ENCODE measurements at regions not wholly inside any gene's neighbourhood (a gene's known extent, or its start where the extent isn't known, plus 50 kb on each side); places are given as distances from the start of the nearest gene placed in this dataset.
A peak's percentile ranks its signal among the peaks of the same experiment; 100 is the strongest.

DNA sequence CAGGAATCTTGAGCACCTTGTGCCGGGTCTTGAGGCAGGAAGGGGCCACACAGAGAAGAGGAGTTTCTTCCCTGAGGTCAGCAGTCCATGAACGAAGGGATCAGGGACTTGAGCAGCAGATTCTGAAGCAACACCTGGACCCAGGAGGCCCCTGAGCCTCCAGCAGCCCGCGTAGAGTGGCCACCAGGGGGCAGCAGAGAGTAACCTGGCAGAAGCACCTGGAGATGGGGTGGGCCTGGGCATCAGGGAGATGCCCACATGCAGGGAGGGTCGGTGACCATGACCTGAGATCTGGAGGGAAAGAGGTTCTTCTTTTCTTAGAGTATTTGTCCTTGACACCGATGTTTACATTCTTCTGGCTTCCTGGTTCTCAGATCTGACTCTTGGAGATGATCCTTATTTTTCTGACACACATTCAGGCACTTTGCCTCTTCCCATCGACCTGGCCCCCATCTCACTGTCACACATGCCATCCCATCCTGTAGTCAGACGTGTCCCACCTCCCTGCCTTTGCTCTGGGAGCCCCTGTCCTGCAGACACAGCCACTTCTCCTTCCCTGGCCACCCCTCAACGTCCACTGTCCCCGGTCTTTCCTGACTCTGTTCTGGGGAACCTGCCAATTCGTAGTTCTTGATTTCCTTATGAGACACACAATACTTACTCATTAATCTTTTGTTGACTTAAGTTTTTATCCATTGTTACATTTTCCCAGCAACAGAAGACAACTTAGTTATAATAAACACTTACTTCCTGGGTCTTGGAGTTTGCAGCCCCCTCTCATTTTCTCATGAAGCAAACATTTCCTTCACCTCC is 66.5 kb downstream of the GGTLC2 start:
- H3K14ac ChIP-seq (ENCODE audit: low read length in 2 of 2), result no peak overlapping the region
- no peak overlapping the region for H4K8ac ChIP-seq (ENCODE audit: low read length)
- H3K79me1 ChIP-seq (replicated peaks; ENCODE audit: low read length, poor library complexity, severe bottlenecking), result no peaks in the 10 kb centered on the region
- H3K4me3 ChIP-seq (ENCODE audit: insufficient read depth in 1 of 2, low read depth in 1 of 2, low read length in 2 of 2), result no peak overlapping the region
- no peak overlapping the region for H2AFZ ChIP-seq (ENCODE audit: low read depth, low read length)
- H3K4me2 ChIP-seq (ENCODE audit: low read length, poor library complexity, severe bottlenecking), result no peak overlapping the region
- H3K9me3 ChIP-seq (ENCODE audit: control insufficient read depth, low read length), result no peaks in the 10 kb centered on the region
- H3K27ac ChIP-seq (ENCODE audit: low read length, poor library complexity, severe bottlenecking), result no peak overlapping the region
- no peak overlapping the region for H3K18ac ChIP-seq (ENCODE audit: low read depth in 1 of 2, low read length in 2 of 2)
- H2BK120ac ChIP-seq (ENCODE audit: low read depth, low read length), result no peak overlapping the region
- H2BK5ac ChIP-seq (ENCODE audit: low read depth, low read length, poor library complexity, severe bottlenecking), result no peak overlapping the region
- H3K4me1 ChIP-seq (ENCODE audit: control insufficient read depth, insufficient read depth, low read depth, low read length), result no peaks in the 10 kb centered on the region
- H3K4ac ChIP-seq (ENCODE audit: low read depth in 1 of 2, low read length in 2 of 2), result no peak overlapping the region
- WGBS, result 36% methylated on average over 11 of the region's 11 CpGs
- no peak overlapping the region for H3K23ac ChIP-seq (ENCODE audit: low read length in 2 of 2)
- H2BK15ac ChIP-seq (ENCODE audit: low read depth, poor library complexity, severe bottlenecking), result no peak overlapping the region
- H4K91ac ChIP-seq (ENCODE audit: low read length), result no peak overlapping the region
- H3K9ac ChIP-seq (ENCODE audit: low read length), result no peak overlapping the region
- no peaks in the 10 kb centered on the region for H3K36me3 ChIP-seq (ENCODE audit: control insufficient read depth in 1 of 2, insufficient read depth in 2 of 2, low read depth in 1 of 2, low read length in 2 of 2)
- H2AK5ac ChIP-seq (ENCODE audit: low read length, severe bottlenecking), result no peak overlapping the region
- DNase-seq, result peak; percentile 6
- peaks cover 5 to 32% of the 10 kb centered on the region in 2 experiments for H3K27me3 ChIP-seq (ENCODE audit: control insufficient read depth in 1 of 2, insufficient read depth in 1 of 2, low read length in 2 of 2)
- no peak overlapping the region for H2BK12ac ChIP-seq (ENCODE audit: low read length in 2 of 2)

- Histone ChIP-seq H2BK12ac (ENCODE audit: low read length in 2 of 2) (no peak overlapping the region), H2AK5ac (ENCODE audit: low read length, severe bottlenecking) (no peak overlapping the region), H2BK120ac (ENCODE audit: low read depth, low read length) (no peak overlapping the region), H2BK15ac (ENCODE audit: low read depth, poor library complexity, severe bottlenecking) (no peak overlapping the region), H3K23ac (ENCODE audit: low read length in 2 of 2) (no peak overlapping the region), H3K18ac (ENCODE audit: low read depth in 1 of 2, low read length in 2 of 2) (no peak overlapping the region), H4K8ac (ENCODE audit: low read length) (no peak overlapping the region), H3K14ac (ENCODE audit: low read length in 2 of 2) (no peak overlapping the region), H3K4me2 (ENCODE audit: low read length, poor library complexity, severe bottlenecking) (no peak overlapping the region), H2BK5ac (ENCODE audit: low read depth, low read length, poor library complexity, severe bottlenecking) (no peak overlapping the region), H3K4me3 (ENCODE audit: insufficient read depth in 1 of 2, low read depth in 1 of 2, low read length in 2 of 2) (no peak overlapping the region), H3K9me3 (ENCODE audit: control insufficient read depth, low read length) (no peaks in the 10 kb centered on the region), H4K91ac (ENCODE audit: low read length) (no peak overlapping the region), H3K36me3 (ENCODE audit: control insufficient read depth in 1 of 2, insufficient read depth in 2 of 2, low read depth in 1 of 2, low read length in 2 of 2) (no peaks in the 10 kb centered on the region), H3K9ac (ENCODE audit: low read length) (no peak overlapping the region), H3K4ac (ENCODE audit: low read depth in 1 of 2, low read length in 2 of 2) (no peak overlapping the region), H3K27me3 (ENCODE audit: control insufficient read depth in 1 of 2, insufficient read depth in 1 of 2, low read length in 2 of 2) (peaks cover 5 to 34% of the 10 kb centered on the region in 2 experiments), H3K79me1 (replicated peaks; ENCODE audit: low read length, poor library complexity, severe bottlenecking) (no peaks in the 10 kb centered on the region), H2AFZ (ENCODE audit: low read depth, low read length) (no peak overlapping the region), H3K4me1 (ENCODE audit: control insufficient read depth, insufficient read depth, low read depth, low read length) (no peaks in the 10 kb centered on the region), H3K27ac (ENCODE audit: low read length, poor library complexity, severe bottlenecking) (no peak overlapping the region)
- DNase-seq, result no peak
- 83% methylated on average over 4 of the region's 5 CpGs for WGBS
Measured at GRCh38 chr22:22711532-22711913, 67.1 kb downstream of the GGTLC2 start.

GRCh38 chr22:22712092-22712658 is 67.8 kb downstream of the GGTLC2 start:
- WGBS, result 50% methylated on average over 6 of the region's 6 CpGs
- DNase-seq, result no peak
- H2BK15ac ChIP-seq (ENCODE audit: low read depth, poor library complexity, severe bottlenecking), result no peak overlapping the region
- H2AFZ ChIP-seq (ENCODE audit: low read depth, low read length), result no peak overlapping the region
- no peak overlapping the region for H4K8ac ChIP-seq (ENCODE audit: low read length)
- no peak overlapping the region for H2BK120ac ChIP-seq (ENCODE audit: low read depth, low read length)
- no peaks in the 10 kb centered on the region for H3K4me1 ChIP-seq (ENCODE audit: control insufficient read depth, insufficient read depth, low read depth, low read length)
- no peaks in the 10 kb centered on the region for H3K9me3 ChIP-seq (ENCODE audit: control insufficient read depth, low read length)
- no peaks in the 10 kb centered on the region for H3K79me1 ChIP-seq (replicated peaks; ENCODE audit: low read length, poor library complexity, severe bottlenecking)
- H2BK12ac ChIP-seq (ENCODE audit: low read length in 2 of 2), result no peak overlapping the region
- H3K36me3 ChIP-seq (ENCODE audit: control insufficient read depth in 1 of 2, insufficient read depth in 2 of 2, low read depth in 1 of 2, low read length in 2 of 2), result no peaks in the 10 kb centered on the region
- peaks cover 5 to 34% of the 10 kb centered on the region in 2 experiments for H3K27me3 ChIP-seq (ENCODE audit: control insufficient read depth in 1 of 2, insufficient read depth in 1 of 2, low read length in 2 of 2)
- no peak overlapping the region for H3K14ac ChIP-seq (ENCODE audit: low read length in 2 of 2)
- no peak overlapping the region for H3K9ac ChIP-seq (ENCODE audit: low read length)
- no peak overlapping the region for H3K23ac ChIP-seq (ENCODE audit: low read length in 2 of 2)
- H2BK5ac ChIP-seq (ENCODE audit: low read depth, low read length, poor library complexity, severe bottlenecking), result no peak overlapping the region
- no peak overlapping the region for H3K4me2 ChIP-seq (ENCODE audit: low read length, poor library complexity, severe bottlenecking)
- no peak overlapping the region for H2AK5ac ChIP-seq (ENCODE audit: low read length, severe bottlenecking)
- H3K4me3 ChIP-seq (ENCODE audit: insufficient read depth in 1 of 2, low read depth in 1 of 2, low read length in 2 of 2), result no peak overlapping the region
- no peak overlapping the region for H4K91ac ChIP-seq (ENCODE audit: low read length)
- H3K4ac ChIP-seq (ENCODE audit: low read depth in 1 of 2, low read length in 2 of 2), result no peak overlapping the region
- no peak overlapping the region for H3K27ac ChIP-seq (ENCODE audit: low read length, poor library complexity, severe bottlenecking)
- no peak overlapping the region for H3K18ac ChIP-seq (ENCODE audit: low read depth in 1 of 2, low read length in 2 of 2)

DNA sequence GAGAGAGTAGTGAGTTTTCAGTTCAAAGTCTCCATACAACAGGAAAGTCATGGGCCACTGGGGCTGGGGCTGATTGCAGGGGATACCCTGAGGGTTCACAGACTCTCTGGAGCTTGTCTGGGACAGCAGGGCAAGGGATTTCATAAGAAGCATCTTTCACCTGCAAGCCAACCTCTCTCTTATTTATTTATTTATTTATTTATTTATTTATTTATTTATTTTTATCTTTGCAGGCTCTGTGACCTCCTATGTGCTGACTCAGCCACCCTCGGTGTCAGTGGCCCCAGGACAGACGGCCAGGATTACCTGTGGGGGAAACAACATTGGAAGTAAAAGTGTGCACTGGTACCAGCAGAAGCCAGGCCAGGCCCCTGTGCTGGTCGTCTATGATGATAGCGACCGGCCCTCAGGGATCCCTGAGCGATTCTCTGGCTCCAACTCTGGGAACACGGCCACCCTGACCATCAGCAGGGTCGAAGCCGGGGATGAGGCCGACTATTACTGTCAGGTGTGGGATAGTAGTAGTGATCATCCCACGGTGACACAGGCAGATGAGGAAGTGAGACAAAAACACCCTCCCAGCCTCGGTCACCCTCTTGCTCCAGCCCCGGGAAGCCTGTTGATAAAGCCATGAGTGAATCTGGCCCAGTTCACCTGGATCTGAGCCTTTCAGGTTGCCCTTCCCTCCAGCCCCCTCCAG is 68.4 kb downstream of the GGTLC2 start:
- DNase-seq, result no peak
- Histone ChIP-seq H3K27ac (ENCODE audit: low read length, poor library complexity, severe bottlenecking) (no peak overlapping the region), H3K4ac (ENCODE audit: low read depth in 1 of 2, low read length in 2 of 2) (no peak overlapping the region), H2BK5ac (ENCODE audit: low read depth, low read length, poor library complexity, severe bottlenecking) (no peak overlapping the region), H3K27me3 (ENCODE audit: control insufficient read depth in 1 of 2, insufficient read depth in 1 of 2, low read length in 2 of 2) (peaks cover 6 to 34% of the 10 kb centered on the region in 2 experiments), H2AK5ac (ENCODE audit: low read length, severe bottlenecking) (no peak overlapping the region), H2BK12ac (ENCODE audit: low read length in 2 of 2) (no peak overlapping the region), H3K4me2 (ENCODE audit: low read length, poor library complexity, severe bottlenecking) (no peak overlapping the region), H3K18ac (ENCODE audit: low read depth in 1 of 2, low read length in 2 of 2) (no peak overlapping the region), H2BK120ac (ENCODE audit: low read depth, low read length) (no peak overlapping the region), H3K4me1 (ENCODE audit: control insufficient read depth, insufficient read depth, low read depth, low read length) (no peaks in the 10 kb centered on the region), H3K23ac (ENCODE audit: low read length in 2 of 2) (no peak overlapping the region), H3K4me3 (ENCODE audit: insufficient read depth in 1 of 2, low read depth in 1 of 2, low read length in 2 of 2) (no peak overlapping the region), H3K36me3 (ENCODE audit: control insufficient read depth in 1 of 2, insufficient read depth in 2 of 2, low read depth in 1 of 2, low read length in 2 of 2) (no peaks in the 10 kb centered on the region), H2AFZ (ENCODE audit: low read depth, low read length) (no peak overlapping the region), H3K79me1 (replicated peaks; ENCODE audit: low read length, poor library complexity, severe bottlenecking) (no peaks in the 10 kb centered on the region), H4K8ac (ENCODE audit: low read length) (no peak overlapping the region), H3K14ac (ENCODE audit: low read length in 2 of 2) (no peak overlapping the region), H3K9ac (ENCODE audit: low read length) (no peak overlapping the region), H2BK15ac (ENCODE audit: low read depth, poor library complexity, severe bottlenecking) (no peak overlapping the region), H3K9me3 (ENCODE audit: control insufficient read depth, low read length) (no peaks in the 10 kb centered on the region), H4K91ac (ENCODE audit: low read length) (no peak overlapping the region)
- WGBS, result 72% methylated on average over 13 of the region's 13 CpGs

Measured in mesenchymal stem cell (in vitro differentiated cells and primary cell).